Lower lobe of right lung (tissue), 2 donors: ENCODE measurements at regions not wholly inside any gene's neighbourhood (a gene's known extent, or its start where the extent isn't known, plus 50 kb on each side); places are given as distances from the start of the nearest gene placed in this dataset.

Experiments
- ATAC-seq, 2 donors: fragments of 200-7000 bp; cut with Tn5 transposase; one replicate each; pipeline ENCODE4 v1.9.1; 2020 to 2022; ENCODE audit warnings: mild to moderate bottlenecking in 2 of 2, moderate library complexity in 2 of 2
- DNase-seq: peaks from one replicate; pipeline ENCODE4 v3.0.0-alpha.2; 2020
- H3K27ac ChIP-seq: fragments of 200-600 bp; one replicate; pipeline ENCODE4 v1.8.0; 2022
- H3K27me3 ChIP-seq: fragments of 200-600 bp; one replicate; pipeline ENCODE4 v1.8.0; 2022; ENCODE audit warnings: low read depth
- H3K36me3 ChIP-seq: fragments of 200-600 bp; one replicate; pipeline ENCODE4 v1.8.0; 2022; ENCODE audit warnings: mild to moderate bottlenecking
- H3K4me1 ChIP-seq: fragments of 200-600 bp; one replicate; pipeline ENCODE4 v1.8.0; 2022
- H3K4me3 ChIP-seq: fragments of 200-600 bp; one replicate; pipeline ENCODE4 v1.8.0; 2022; ENCODE audit warnings: mild to moderate bottlenecking
- H3K9me3 ChIP-seq: fragments of 200-600 bp; one replicate; pipeline ENCODE4 v1.8.0; 2022
- intact Hi-C: fragments of 100-400 bp; cut with DNase I; formaldehyde crosslinking; loops from one replicate; pipeline ENCODE4 v1.11.0; 2022
- TF ChIP-seq, protein P1 (sequence below): fragments of 200-600 bp; IDR thresholded peaks from one replicate; pipeline ENCODE4 v1.8.0; 2022; ENCODE audit warnings: antibody characterized with exemption, mild to moderate bottlenecking
- donor health status: DM: no; HTN: yes; CAD: no; lungs with severe emphysema.

DNA sequence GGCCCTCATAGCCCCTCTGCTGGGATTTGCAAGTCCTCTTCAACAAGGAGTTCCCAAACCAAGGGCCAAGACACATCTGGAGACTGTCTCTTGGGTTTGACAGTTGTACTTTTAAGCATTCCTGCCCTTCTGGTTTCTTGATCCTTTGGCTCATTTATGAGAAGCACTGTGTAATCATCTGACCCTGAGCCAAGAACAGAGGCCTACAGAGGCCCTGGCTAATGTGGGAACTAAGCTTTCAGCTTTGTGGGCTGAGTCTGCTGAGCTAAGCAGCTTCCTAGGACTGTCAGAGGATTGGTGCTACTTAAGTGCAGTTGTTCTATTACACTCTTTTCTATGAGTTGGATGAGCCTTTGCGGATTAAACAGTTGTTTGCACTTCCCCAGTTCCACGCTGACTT lies 178.3 kb downstream of the KBTBD8 start:
- H3K4me1 ChIP-seq, result no peaks in the 10 kb centered on the region
- H3K4me3 ChIP-seq, result no peak overlapping the region
- DNase-seq (no peak), ATAC-seq (no peak)
- H3K27ac ChIP-seq, result no peak overlapping the region
- H3K9me3 ChIP-seq, result peaks cover 14% of the 10 kb centered on the region
- H3K27me3 ChIP-seq, result no peaks in the 10 kb centered on the region
- TF ChIP-seq, protein P1, sequence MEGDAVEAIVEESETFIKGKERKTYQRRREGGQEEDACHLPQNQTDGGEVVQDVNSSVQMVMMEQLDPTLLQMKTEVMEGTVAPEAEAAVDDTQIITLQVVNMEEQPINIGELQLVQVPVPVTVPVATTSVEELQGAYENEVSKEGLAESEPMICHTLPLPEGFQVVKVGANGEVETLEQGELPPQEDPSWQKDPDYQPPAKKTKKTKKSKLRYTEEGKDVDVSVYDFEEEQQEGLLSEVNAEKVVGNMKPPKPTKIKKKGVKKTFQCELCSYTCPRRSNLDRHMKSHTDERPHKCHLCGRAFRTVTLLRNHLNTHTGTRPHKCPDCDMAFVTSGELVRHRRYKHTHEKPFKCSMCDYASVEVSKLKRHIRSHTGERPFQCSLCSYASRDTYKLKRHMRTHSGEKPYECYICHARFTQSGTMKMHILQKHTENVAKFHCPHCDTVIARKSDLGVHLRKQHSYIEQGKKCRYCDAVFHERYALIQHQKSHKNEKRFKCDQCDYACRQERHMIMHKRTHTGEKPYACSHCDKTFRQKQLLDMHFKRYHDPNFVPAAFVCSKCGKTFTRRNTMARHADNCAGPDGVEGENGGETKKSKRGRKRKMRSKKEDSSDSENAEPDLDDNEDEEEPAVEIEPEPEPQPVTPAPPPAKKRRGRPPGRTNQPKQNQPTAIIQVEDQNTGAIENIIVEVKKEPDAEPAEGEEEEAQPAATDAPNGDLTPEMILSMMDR, result no peak
- intact Hi-C loops, result no loop called here
- H3K36me3 ChIP-seq, result no peaks in the 10 kb centered on the region

DNA sequence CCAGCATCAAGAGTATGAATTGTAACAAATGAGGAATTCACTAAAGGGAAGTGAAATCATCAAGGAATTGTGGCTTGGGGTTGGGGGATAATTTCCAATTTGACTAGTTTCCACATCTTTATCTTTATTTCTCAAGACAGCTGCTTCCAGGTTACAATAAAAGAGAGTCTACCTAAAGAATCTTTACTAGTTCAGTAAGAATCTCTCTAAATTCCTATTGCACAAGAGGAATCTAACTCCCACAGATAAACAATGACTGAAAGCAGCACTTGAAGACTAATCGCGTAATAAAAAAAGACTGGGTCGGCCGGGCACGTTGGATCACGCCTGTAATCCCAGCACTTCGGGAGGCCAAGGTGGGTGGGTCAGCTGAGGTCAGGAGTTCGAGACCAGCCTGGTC lies 194.4 kb downstream of the KBTBD8 start:
- Histone ChIP-seq H3K4me3 (no peak overlapping the region), H3K9me3 (no peaks in the 10 kb centered on the region), H3K36me3 (no peaks in the 10 kb centered on the region), H3K27me3 (no peaks in the 10 kb centered on the region), H3K4me1 (no peaks in the 10 kb centered on the region), H3K27ac (no peak overlapping the region)
- TF ChIP-seq, protein P1, result no peak
- ATAC-seq (no peak), DNase-seq (no peak)
- intact Hi-C loops, result no loop called here

DNA sequence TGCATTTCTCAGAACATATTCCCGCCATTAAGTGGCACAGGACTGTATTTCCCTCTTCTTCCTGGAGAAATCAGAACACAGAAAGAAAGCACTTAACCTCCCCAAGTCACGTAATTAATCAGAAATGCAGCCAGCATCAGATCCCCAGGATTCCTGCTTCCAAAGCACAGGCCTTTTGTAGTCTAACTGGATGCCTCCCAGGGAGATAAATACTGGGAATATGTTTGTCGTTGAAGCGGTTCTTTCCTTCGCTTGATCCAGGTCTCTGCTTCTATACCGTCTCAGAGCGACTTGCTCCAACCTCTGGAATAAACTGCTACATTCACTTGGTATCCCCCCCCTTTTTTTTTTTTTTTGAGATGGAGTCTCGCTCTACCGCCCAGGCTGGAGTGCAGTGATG lies 198.6 kb downstream of the KBTBD8 start:
- no peaks in the 10 kb centered on the region for H3K9me3 ChIP-seq

DNA sequence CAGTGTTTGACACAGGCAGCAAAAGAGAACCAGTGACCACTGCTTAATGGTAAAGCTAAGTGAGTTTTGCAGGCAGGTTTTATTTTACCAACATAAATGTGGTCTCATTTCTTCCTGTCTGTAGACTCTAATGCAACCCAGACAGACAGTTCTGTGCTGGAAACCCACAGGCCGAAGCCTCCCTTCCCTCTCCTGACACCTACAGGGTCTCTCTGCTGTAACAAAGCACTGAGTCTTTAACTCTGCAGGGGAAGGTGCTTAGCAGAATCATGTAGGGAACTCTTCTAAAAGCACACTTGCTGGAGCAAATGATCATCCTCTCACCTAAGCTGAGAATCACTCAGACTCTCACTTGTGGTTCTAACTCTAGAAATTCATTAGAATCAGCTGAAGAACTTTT lies 200.3 kb downstream of the KBTBD8 start:
- ATAC-seq, result no peak
- H3K4me3 ChIP-seq, result no peak overlapping the region
- no peaks in the 10 kb centered on the region for H3K4me1 ChIP-seq
- no peak for DNase-seq
- H3K9me3 ChIP-seq, result no peaks in the 10 kb centered on the region
- H3K36me3 ChIP-seq, result no peaks in the 10 kb centered on the region
- H3K27ac ChIP-seq, result no peak overlapping the region
- intact Hi-C loops, result no loop called here
- TF ChIP-seq, protein P1, result no peak
- no peaks in the 10 kb centered on the region for H3K27me3 ChIP-seq

More for the DNA sequence above, 198.6 kb downstream of the KBTBD8 start:
- Histone ChIP-seq H3K36me3 (no peaks in the 10 kb centered on the region), H3K27ac (no peak overlapping the region), H3K27me3 (no peaks in the 10 kb centered on the region), H3K4me1 (no peaks in the 10 kb centered on the region), H3K4me3 (no peak overlapping the region)
- DNase-seq, result no peak
- TF ChIP-seq, protein P1, result no peak
- intact Hi-C loops, result no loop called here
- ATAC-seq, result no peak

DNA sequence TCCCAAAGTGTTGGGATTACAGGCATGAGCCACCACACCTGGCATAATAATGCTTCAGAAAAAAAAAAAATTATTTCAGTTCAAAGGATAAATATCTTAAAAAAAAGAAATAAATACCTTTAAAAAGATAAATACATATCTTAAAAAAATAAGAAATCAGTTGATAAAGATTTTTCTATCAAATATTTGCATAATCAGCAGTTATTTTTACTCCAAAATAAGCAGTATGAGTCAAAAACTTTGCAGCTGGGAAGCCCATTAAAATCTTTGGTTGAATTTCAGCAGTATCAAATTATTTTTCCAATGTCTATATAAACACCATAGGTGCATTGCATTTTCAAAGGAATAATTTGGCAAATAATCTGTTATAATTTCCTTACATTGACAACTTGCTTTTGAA lies 202.5 kb downstream of the KBTBD8 start:
- Histone ChIP-seq H3K4me1 (no peaks in the 10 kb centered on the region), H3K9me3 (no peaks in the 10 kb centered on the region), H3K27me3 (no peaks in the 10 kb centered on the region), H3K27ac (no peak overlapping the region), H3K36me3 (no peaks in the 10 kb centered on the region), H3K4me3 (no peak overlapping the region)
- DNase-seq (no peak), ATAC-seq (no peak)
- TF ChIP-seq, protein P1, result no peak
- intact Hi-C loops, result no loop called here

DNA sequence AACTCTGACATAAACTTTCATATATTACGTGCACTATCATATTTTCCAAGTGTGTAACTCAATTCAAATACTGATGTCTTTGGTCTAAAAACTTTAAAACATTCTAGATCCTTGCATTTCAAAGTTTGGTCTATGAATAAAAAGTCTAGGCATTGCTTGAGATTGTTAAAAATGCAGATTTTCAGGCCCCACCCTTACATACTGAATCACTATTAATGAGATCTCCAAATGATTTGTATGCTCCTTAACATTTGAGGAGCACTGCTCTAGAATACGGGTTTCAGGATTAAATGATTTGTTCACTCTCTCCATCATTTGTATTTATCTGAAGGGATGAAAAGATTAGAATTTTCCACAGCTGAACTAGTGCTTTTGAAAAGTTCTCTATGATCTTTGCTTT lies 202.9 kb downstream of the KBTBD8 start:
- DNase-seq, result no peak
- Histone ChIP-seq H3K4me3 (no peak overlapping the region), H3K27ac (no peak overlapping the region), H3K4me1 (no peaks in the 10 kb centered on the region), H3K9me3 (no peaks in the 10 kb centered on the region), H3K27me3 (no peaks in the 10 kb centered on the region), H3K36me3 (no peaks in the 10 kb centered on the region)
- intact Hi-C loops, result no loop called here
- TF ChIP-seq, protein P1, result no peak
- ATAC-seq, result no peak
